ENCODE measurements at regions not wholly inside any gene's neighbourhood (a gene's known extent, or its start where the extent isn't known, plus 50 kb on each side); places are given as distances from the start of the nearest gene placed in this dataset.
A peak's percentile ranks its signal among the peaks of the same experiment; 100 is the strongest.

- Histone ChIP-seq H3K27ac (no peak overlapping the region), H3K9me3 (no peaks in the 10 kb centered on the region), H3K4me1 (no peaks in the 10 kb centered on the region), H3K27me3 (no peaks in the 10 kb centered on the region), H3K4me3 (no peak overlapping the region), H3K36me3 (no peaks in the 10 kb centered on the region)
- intact Hi-C loops (cut with DNase I; ENCODE audit: low total_unique reads) = no loop called here
- TF ChIP-seq EP300 (IDR thresholded peaks at IDR 0.05) = no peak
- TF ChIP-seq CTCF (IDR thresholded peaks at IDR 0.05) = no peak
- TF ChIP-seq POLR2AphosphoS5 (IDR thresholded peaks at IDR 0.05) = no peak
- TF ChIP-seq POLR2A (IDR thresholded peaks at IDR 0.05) = no peak
- DNase-seq = no peak
Measured at GRCh38 chr11:23727387-23727786, 769.5 kb upstream of the LUZP2 start.

GRCh38 chr11:23727794-23728193, 769.1 kb upstream of the LUZP2 start:
- Histone ChIP-seq H3K4me1 (no peaks in the 10 kb centered on the region), H3K27ac (no peak overlapping the region), H3K9me3 (no peaks in the 10 kb centered on the region), H3K4me3 (no peak overlapping the region), H3K36me3 (no peaks in the 10 kb centered on the region), H3K27me3 (no peaks in the 10 kb centered on the region)
- intact Hi-C loops (cut with DNase I; ENCODE audit: low total_unique reads) = no loop called here
- no peak for TF ChIP-seq POLR2AphosphoS5 (IDR thresholded peaks at IDR 0.05)
- no peak for TF ChIP-seq EP300 (IDR thresholded peaks at IDR 0.05)
- no peak for TF ChIP-seq POLR2A (IDR thresholded peaks at IDR 0.05)
- no peak for TF ChIP-seq CTCF (IDR thresholded peaks at IDR 0.05)
- 46 to 67% (median 54%) methylated on average over 2 of the region's 2 CpGs for WGBS, 5 donors
- DNase-seq = no peak

GRCh38 chr11:23729088-23729487, 767.8 kb upstream of the LUZP2 start:
- H3K27me3 ChIP-seq = no peaks in the 10 kb centered on the region
- no peaks in the 10 kb centered on the region for H3K36me3 ChIP-seq
- TF ChIP-seq POLR2AphosphoS5 (IDR thresholded peaks at IDR 0.05) = no peak
- no peak for TF ChIP-seq POLR2A (IDR thresholded peaks at IDR 0.05)
- TF ChIP-seq CTCF (IDR thresholded peaks at IDR 0.05) = no peak
- TF ChIP-seq EP300 (IDR thresholded peaks at IDR 0.05) = no peak
- H3K9me3 ChIP-seq = peaks cover 0 to 8% (median 3%) of the 10 kb centered on the region in 4 donors
- no peak overlapping the region for H3K27ac ChIP-seq
- H3K4me3 ChIP-seq = no peak overlapping the region
- WGBS, 5 donors = 84 to 94% (median 86%) methylated on average over 1 of the region's 1 CpG
- intact Hi-C loops (cut with DNase I; ENCODE audit: low total_unique reads) = no loop called here
- H3K4me1 ChIP-seq = no peaks in the 10 kb centered on the region
- no peak for DNase-seq

GRCh38 chr11:23730307-23730998, 766.4 kb upstream of the LUZP2 start:
- H3K27ac ChIP-seq = no peak overlapping the region
- no peak for DNase-seq
- WGBS, 5 donors = 90 to 95% (median 93%) methylated on average over 32 to 43 of the region's 43 CpGs
- H3K4me1 ChIP-seq = no peaks in the 10 kb centered on the region
- no peaks in the 10 kb centered on the region for H3K27me3 ChIP-seq
- intact Hi-C loops (cut with DNase I; ENCODE audit: low total_unique reads) = no loop called here
- no peaks in the 10 kb centered on the region for H3K36me3 ChIP-seq
- no peak overlapping the region for H3K4me3 ChIP-seq
- TF ChIP-seq POLR2AphosphoS5 (IDR thresholded peaks at IDR 0.05) (no peak), POLR2A (IDR thresholded peaks at IDR 0.05) (no peak)
- H3K9me3 ChIP-seq = peaks cover 0 to 9% (median 3%) of the 10 kb centered on the region in 4 donors

GRCh38 chr11:23732026-23732425, 764.8 kb upstream of the LUZP2 start:
- no peaks in the 10 kb centered on the region for H3K36me3 ChIP-seq
- no peaks in the 10 kb centered on the region for H3K27me3 ChIP-seq
- peaks cover 0 to 9% (median 3%) of the 10 kb centered on the region in 4 donors for H3K9me3 ChIP-seq
- no peak overlapping the region for H3K4me3 ChIP-seq
- TF ChIP-seq CTCF (IDR thresholded peaks at IDR 0.05) (no peak), POLR2A (IDR thresholded peaks at IDR 0.05) (no peak), POLR2AphosphoS5 (IDR thresholded peaks at IDR 0.05) (no peak), EP300 (IDR thresholded peaks at IDR 0.05) (no peak)
- no peaks in the 10 kb centered on the region for H3K4me1 ChIP-seq
- intact Hi-C loops (cut with DNase I; ENCODE audit: low total_unique reads) = no loop called here
- WGBS, 5 donors = 33 to 37% (median 34%) methylated on average over 7 of the region's 7 CpGs
- peak in 1 of 2 donors; percentile 16 for DNase-seq
- H3K27ac ChIP-seq = no peak overlapping the region

All from stomach (tissue), 8 donors.